ENCODE measurements at regions not wholly inside any gene's neighbourhood (a gene's known extent, or its start where the extent isn't known, plus 50 kb on each side); places are given as distances from the start of the nearest gene placed in this dataset.
A peak's percentile ranks its signal among the peaks of the same experiment; 100 is the strongest.

- TF ChIP-seq, protein P1, sequence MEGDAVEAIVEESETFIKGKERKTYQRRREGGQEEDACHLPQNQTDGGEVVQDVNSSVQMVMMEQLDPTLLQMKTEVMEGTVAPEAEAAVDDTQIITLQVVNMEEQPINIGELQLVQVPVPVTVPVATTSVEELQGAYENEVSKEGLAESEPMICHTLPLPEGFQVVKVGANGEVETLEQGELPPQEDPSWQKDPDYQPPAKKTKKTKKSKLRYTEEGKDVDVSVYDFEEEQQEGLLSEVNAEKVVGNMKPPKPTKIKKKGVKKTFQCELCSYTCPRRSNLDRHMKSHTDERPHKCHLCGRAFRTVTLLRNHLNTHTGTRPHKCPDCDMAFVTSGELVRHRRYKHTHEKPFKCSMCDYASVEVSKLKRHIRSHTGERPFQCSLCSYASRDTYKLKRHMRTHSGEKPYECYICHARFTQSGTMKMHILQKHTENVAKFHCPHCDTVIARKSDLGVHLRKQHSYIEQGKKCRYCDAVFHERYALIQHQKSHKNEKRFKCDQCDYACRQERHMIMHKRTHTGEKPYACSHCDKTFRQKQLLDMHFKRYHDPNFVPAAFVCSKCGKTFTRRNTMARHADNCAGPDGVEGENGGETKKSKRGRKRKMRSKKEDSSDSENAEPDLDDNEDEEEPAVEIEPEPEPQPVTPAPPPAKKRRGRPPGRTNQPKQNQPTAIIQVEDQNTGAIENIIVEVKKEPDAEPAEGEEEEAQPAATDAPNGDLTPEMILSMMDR (conservative IDR thresholded peaks at IDR 0.05; ENCODE audit: low read depth, low read length) = no peak
- H3K4me3 ChIP-seq (ENCODE audit: low read depth, low read length) = no peak overlapping the region
- no peak for DNase-seq (ENCODE audit: low read depth)
These were observed 471.5 kb downstream of the TSHZ3 start for GRCh38 chr19:30877661-30878113.

DNA sequence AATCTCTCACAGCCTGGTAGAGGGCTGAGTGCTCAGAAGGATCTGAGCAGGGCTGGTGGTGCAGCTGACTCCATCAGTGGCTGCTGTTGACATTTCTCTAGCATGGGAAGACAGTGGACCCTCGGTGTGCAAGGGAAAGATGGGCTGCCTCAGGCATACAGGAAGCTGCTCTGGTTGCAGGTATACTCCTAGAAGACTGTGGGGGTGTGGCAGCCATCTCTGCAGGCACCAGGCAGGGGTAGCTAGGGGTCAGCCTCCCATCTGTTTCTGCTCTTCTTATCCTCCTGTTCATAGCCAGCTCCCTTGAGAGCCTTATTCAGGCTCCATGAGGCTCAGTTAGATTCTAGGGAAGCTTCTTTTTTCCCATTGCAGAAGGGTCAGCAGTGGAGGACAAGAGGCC is 475.5 kb downstream of the TSHZ3 start:
- DNase-seq (ENCODE audit: low read depth) = no peak
- TF ChIP-seq, protein P1 (conservative IDR thresholded peaks at IDR 0.05; ENCODE audit: low read depth, low read length) = no peak
- no peak overlapping the region for H3K4me3 ChIP-seq (ENCODE audit: low read depth, low read length)

DNA sequence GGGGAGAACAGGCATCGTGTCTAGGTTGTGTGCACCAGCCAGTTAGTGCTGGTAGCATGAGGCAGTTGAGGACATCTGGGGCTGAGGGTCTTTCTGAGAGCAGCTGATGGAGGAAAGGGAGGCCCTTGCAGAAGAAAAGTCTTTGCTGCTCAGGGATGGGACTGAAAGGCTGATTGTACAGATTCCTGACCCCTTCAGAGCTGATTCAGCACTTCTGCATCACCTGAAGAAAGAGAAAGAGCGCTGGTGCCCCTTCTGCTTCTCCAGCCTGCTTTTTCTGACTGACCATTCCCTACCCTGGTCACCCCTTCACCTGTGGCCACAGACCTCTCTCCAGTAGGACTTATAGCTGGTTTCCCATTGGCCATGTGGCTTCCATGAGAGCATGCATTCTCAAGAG is 476.2 kb downstream of the TSHZ3 start:
- TF ChIP-seq, protein P1 (conservative IDR thresholded peaks at IDR 0.05; ENCODE audit: low read depth, low read length) = no peak
- DNase-seq (ENCODE audit: low read depth) = no peak

DNA sequence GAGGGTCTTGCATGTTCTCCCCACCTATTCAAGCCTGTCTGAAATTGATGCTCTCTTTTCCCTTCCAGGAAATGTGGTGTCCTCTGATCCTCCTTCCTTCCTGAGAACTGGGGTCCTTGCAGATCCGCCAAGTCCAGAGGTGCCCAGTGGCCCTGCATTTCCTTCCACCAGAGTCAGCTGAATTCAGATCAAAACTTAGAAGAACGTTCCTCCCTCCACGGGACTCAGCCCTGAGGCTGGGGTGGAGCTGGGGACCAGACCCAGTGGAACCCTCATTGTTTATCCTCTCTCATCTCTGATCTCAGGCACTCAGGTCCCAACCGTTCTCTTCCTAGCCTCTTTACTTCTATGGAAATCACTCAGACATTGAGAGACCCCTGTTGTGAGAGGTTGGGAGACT is 477.3 kb downstream of the TSHZ3 start:
- TF ChIP-seq, protein P1 (conservative IDR thresholded peaks at IDR 0.05; ENCODE audit: low read depth, low read length) = no peak
- no peak for DNase-seq (ENCODE audit: low read depth)
- no peak overlapping the region for H3K4me3 ChIP-seq (ENCODE audit: low read depth, low read length)

More for the DNA sequence above, 476.2 kb downstream of the TSHZ3 start:
- no peak overlapping the region for H3K4me3 ChIP-seq (ENCODE audit: low read depth, low read length)

GRCh38 chr19:30870876-30871275 is 478.4 kb downstream of the TSHZ3 start:
- DNase-seq (ENCODE audit: low read depth) = peak; percentile 4
- no peak overlapping the region for H3K4me3 ChIP-seq (ENCODE audit: low read depth, low read length)
- TF ChIP-seq, protein P1 (conservative IDR thresholded peaks at IDR 0.05; ENCODE audit: low read depth, low read length) = no peak

GRCh38 chr19:30865511-30865910 is 483.7 kb downstream of the TSHZ3 start:
- H3K4me3 ChIP-seq (ENCODE audit: low read depth, low read length) = no peak overlapping the region
- no peak for DNase-seq (ENCODE audit: low read depth)
- TF ChIP-seq, protein P1 (conservative IDR thresholded peaks at IDR 0.05; ENCODE audit: low read depth, low read length) = no peak

- DNase-seq (ENCODE audit: low read depth) = no peak
- TF ChIP-seq, protein P1 (conservative IDR thresholded peaks at IDR 0.05; ENCODE audit: low read depth, low read length) = no peak
- no peak overlapping the region for H3K4me3 ChIP-seq (ENCODE audit: low read depth, low read length)
These were observed 484.6 kb downstream of the TSHZ3 start for GRCh38 chr19:30864391-30865215.

Measured in choroid plexus epithelial cell (primary cell).